ENCODE measurements at regions not wholly inside any gene's neighbourhood (a gene's known extent, or its start where the extent isn't known, plus 50 kb on each side); places are given as distances from the start of the nearest gene placed in this dataset.
"Not testable (repeated sequence)": the region's sequence is repeated elsewhere in the genome, so short reads cannot be mapped to it uniquely, and the experiment has no call there.

GRCh38 chr3:20729185-20729584 is 543.2 kb upstream of the SGO1 start:
- CTCF ChIA-PET, result no interaction called here
- TF ChIP-seq, protein P1, sequence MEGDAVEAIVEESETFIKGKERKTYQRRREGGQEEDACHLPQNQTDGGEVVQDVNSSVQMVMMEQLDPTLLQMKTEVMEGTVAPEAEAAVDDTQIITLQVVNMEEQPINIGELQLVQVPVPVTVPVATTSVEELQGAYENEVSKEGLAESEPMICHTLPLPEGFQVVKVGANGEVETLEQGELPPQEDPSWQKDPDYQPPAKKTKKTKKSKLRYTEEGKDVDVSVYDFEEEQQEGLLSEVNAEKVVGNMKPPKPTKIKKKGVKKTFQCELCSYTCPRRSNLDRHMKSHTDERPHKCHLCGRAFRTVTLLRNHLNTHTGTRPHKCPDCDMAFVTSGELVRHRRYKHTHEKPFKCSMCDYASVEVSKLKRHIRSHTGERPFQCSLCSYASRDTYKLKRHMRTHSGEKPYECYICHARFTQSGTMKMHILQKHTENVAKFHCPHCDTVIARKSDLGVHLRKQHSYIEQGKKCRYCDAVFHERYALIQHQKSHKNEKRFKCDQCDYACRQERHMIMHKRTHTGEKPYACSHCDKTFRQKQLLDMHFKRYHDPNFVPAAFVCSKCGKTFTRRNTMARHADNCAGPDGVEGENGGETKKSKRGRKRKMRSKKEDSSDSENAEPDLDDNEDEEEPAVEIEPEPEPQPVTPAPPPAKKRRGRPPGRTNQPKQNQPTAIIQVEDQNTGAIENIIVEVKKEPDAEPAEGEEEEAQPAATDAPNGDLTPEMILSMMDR (conservative IDR thresholded peaks at IDR 0.05; ENCODE audit: low read depth), result no peak
- POLR2A ChIA-PET (ENCODE audit: low non-redundant PET), result no interaction called here
- no peak for DNase-seq (ENCODE audit: low spot score)
- no peak overlapping the region for H3K27ac ChIP-seq

DNA sequence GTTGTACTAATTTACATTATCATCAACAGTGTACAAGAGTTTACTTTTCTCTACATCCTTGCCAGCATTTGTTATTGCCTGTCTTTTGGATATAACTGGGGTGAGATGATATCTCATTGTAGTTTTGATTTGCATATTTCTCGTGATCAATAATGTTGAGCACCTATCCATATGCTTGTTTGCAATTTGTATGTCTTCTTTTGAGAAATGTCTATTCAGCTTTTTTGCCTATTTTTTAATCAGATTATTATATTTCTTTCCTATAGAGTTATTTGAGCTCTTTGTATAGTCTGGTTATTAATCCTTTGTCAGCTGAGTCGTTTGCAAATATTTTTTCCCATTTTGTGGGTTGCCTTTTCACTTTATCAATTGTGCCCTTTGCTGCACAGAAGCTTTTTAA is 540.8 kb upstream of the SGO1 start:
- CTCF ChIA-PET, result no interaction called here
- H3K27ac ChIP-seq, result no peak overlapping the region
- DNase-seq (ENCODE audit: low spot score), result no peak
- POLR2A ChIA-PET (ENCODE audit: low non-redundant PET), result no interaction called here
- TF ChIP-seq, protein P1 (conservative IDR thresholded peaks at IDR 0.05; ENCODE audit: low read depth), result no peak

GRCh38 chr3:20724241-20724640 is 538.2 kb upstream of the SGO1 start:
- POLR2A ChIA-PET (ENCODE audit: low non-redundant PET), result no interaction called here
- H3K27ac ChIP-seq, result no peak overlapping the region
- CTCF ChIA-PET, result no interaction called here

GRCh38 chr3:20716425-20716824 is 530.4 kb upstream of the SGO1 start:
- POLR2A ChIA-PET (ENCODE audit: low non-redundant PET); CTCF ChIA-PET; DNase-seq (ENCODE audit: low spot score); H3K27ac ChIP-seq: not testable (repeated sequence)

More at GRCh38 chr3:20724241-20724640, 538.2 kb upstream of the SGO1 start:
- no peak for DNase-seq (ENCODE audit: low spot score)
- TF ChIP-seq, protein P1 (conservative IDR thresholded peaks at IDR 0.05; ENCODE audit: low read depth), result no peak

- ChIA-PET POLR2A (ENCODE audit: low non-redundant PET) (no interaction called here), CTCF (no interaction called here)
- DNase-seq (ENCODE audit: low spot score), result no peak
- TF ChIP-seq, protein P1 (conservative IDR thresholded peaks at IDR 0.05; ENCODE audit: low read depth), result no peak
- H3K27ac ChIP-seq, result no peak overlapping the region
Measured at GRCh38 chr3:20701641-20702040, 515.6 kb upstream of the SGO1 start.

GRCh38 chr3:20700714-20701113 is 514.7 kb upstream of the SGO1 start:
- H3K27ac ChIP-seq, result no peak overlapping the region
- DNase-seq (ENCODE audit: low spot score), result no peak
- POLR2A ChIA-PET (ENCODE audit: low non-redundant PET), result no interaction called here
- TF ChIP-seq, protein P1 (conservative IDR thresholded peaks at IDR 0.05; ENCODE audit: low read depth), result no peak
- CTCF ChIA-PET, result no interaction called here

- DNase-seq (ENCODE audit: low spot score), result no peak
- CTCF ChIA-PET, result no interaction called here
- TF ChIP-seq, protein P1 (conservative IDR thresholded peaks at IDR 0.05; ENCODE audit: low read depth), result no peak
- H3K27ac ChIP-seq, result no peak overlapping the region
- POLR2A ChIA-PET (ENCODE audit: low non-redundant PET), result no interaction called here
Measured at GRCh38 chr3:20698896-20699295, 512.9 kb upstream of the SGO1 start.
